ENCODE measurements at regions not wholly inside any gene's neighbourhood (a gene's known extent, or its start where the extent isn't known, plus 50 kb on each side); places are given as distances from the start of the nearest gene placed in this dataset.
"Not testable (repeated sequence)": the region's sequence is repeated elsewhere in the genome, so short reads cannot be mapped to it uniquely, and the experiment has no call there.

- Histone ChIP-seq H3K9ac (ENCODE audit: low read length) (no peak overlapping the region), H3K4me1 (ENCODE audit: control insufficient read depth, insufficient read depth, low read length) (peaks cover 9% of the 10 kb centered on the region)
Measured at GRCh38 chr15:69924531-69924930, 173.2 kb downstream of the TLE3 start.

GRCh38 chr15:69926006-69926405 lies 171.7 kb downstream of the TLE3 start:
- H3K27me3 ChIP-seq (ENCODE audit: control insufficient read depth, insufficient read depth, low read length): no peaks in the 10 kb centered on the region

More at GRCh38 chr15:69924531-69924930, 173.2 kb downstream of the TLE3 start:
- H3K9me3 ChIP-seq (ENCODE audit: control insufficient read depth, insufficient read depth, low read depth, low read length): peaks cover 50% of the 10 kb centered on the region
- H3K27ac ChIP-seq (ENCODE audit: low read depth, low read length): no peak overlapping the region
- H3K4me3 ChIP-seq (ENCODE audit: low read depth, low read length): no peak overlapping the region
- no peaks in the 10 kb centered on the region for H3K27me3 ChIP-seq (ENCODE audit: control insufficient read depth, insufficient read depth, low read length)
- H3K36me3 ChIP-seq (ENCODE audit: control insufficient read depth, insufficient read depth, low read length): no peaks in the 10 kb centered on the region

DNA sequence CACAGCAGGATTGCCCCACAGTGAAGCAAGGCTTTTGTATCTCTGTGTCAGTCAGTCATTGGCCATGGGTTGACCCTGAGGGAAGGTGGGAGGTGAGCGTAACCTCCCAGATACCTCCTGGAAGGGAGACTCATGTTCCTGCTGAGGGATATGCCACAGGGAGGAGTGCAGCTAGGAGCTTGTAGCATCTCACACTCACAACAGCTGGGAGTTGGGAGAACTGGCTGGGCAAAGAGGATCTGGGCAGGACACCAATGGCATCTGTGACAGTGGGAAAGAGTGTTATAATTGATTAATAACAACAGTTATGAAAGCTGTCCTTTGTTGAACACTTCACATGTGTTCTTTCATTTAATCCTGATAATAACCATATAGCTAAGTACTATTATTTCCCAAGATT lies 171.0 kb downstream of the TLE3 start:
- Histone ChIP-seq H3K9ac (ENCODE audit: low read length) (no peak overlapping the region), H3K36me3 (ENCODE audit: control insufficient read depth, insufficient read depth, low read length) (no peaks in the 10 kb centered on the region), H3K27me3 (ENCODE audit: control insufficient read depth, insufficient read depth, low read length) (no peaks in the 10 kb centered on the region), H3K9me3 (ENCODE audit: control insufficient read depth, insufficient read depth, low read depth, low read length) (peaks cover 60% of the 10 kb centered on the region), H3K4me1 (ENCODE audit: control insufficient read depth, insufficient read depth, low read length) (no peaks in the 10 kb centered on the region), H3K4me3 (ENCODE audit: low read depth, low read length) (no peak overlapping the region), H3K27ac (ENCODE audit: low read depth, low read length) (no peak overlapping the region)

More at GRCh38 chr15:69926006-69926405, 171.7 kb downstream of the TLE3 start:
- no peaks in the 10 kb centered on the region for H3K36me3 ChIP-seq (ENCODE audit: control insufficient read depth, insufficient read depth, low read length)
- peaks cover 60% of the 10 kb centered on the region for H3K9me3 ChIP-seq (ENCODE audit: control insufficient read depth, insufficient read depth, low read depth, low read length)
- no peak overlapping the region for H3K27ac ChIP-seq (ENCODE audit: low read depth, low read length)
- no peak overlapping the region for H3K9ac ChIP-seq (ENCODE audit: low read length)
- no peaks in the 10 kb centered on the region for H3K4me1 ChIP-seq (ENCODE audit: control insufficient read depth, insufficient read depth, low read length)
- no peak overlapping the region for H3K4me3 ChIP-seq (ENCODE audit: low read depth, low read length)

DNA sequence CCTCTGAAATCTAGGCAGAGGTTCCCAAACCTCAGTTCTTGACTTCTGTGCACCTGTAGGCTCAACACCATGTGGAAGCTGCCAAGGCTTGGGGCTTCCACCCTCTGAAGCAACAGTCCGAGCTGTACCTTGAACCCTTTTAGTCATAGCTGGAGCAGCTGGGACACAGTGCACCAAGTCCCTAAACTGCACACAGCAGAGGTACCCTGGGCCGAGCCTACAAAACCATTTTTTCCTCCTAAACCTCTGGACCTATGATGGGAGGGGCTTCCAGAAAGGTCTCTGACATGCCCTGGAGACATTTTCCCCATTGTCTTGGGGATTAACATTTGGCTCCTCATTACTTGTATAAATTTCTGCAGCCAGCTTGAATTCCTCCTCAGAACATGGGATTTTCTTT lies 168.8 kb downstream of the TLE3 start:
- H3K27me3 ChIP-seq (ENCODE audit: control insufficient read depth, insufficient read depth, low read length); H3K27ac ChIP-seq (ENCODE audit: low read depth, low read length); H3K36me3 ChIP-seq (ENCODE audit: control insufficient read depth, insufficient read depth, low read length); H3K4me3 ChIP-seq (ENCODE audit: low read depth, low read length); H3K9ac ChIP-seq (ENCODE audit: low read length); H3K4me1 ChIP-seq (ENCODE audit: control insufficient read depth, insufficient read depth, low read length): not testable (repeated sequence)
- peaks cover 55% of the 10 kb centered on the region for H3K9me3 ChIP-seq (ENCODE audit: control insufficient read depth, insufficient read depth, low read depth, low read length)

DNA sequence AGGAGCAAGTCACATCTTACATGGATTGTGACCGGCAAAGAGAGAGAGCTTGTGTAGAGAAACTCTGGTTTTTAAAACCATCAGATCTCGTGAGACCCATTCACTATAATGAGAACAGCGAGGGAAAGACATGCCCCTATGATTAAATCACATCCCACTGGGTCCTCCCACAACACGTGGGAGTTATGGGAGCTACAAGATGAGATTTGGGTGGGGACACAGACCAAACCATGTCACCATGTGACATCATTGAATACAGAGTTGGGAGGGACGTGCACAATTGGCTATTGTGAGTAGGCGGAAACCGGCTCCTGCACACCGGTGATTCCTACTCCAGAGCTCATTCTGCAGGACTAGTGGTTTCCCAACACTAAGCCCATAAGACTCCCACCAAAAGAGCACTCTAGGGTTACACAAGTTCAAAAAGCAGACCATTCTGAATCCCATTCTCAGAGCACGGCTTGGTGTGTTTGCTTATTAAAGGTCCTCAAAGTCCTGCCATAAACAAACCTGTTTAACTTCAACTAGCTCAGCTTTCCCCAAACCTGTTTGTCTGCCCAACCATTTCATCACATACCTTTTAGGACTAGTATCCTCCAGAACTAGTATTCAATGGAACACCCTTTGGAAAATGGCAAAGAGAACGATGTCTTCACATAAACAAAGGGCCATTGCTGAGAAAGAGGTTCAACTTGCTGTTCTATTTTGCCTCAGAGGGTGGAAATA lies 167.6 kb downstream of the TLE3 start:
- Histone ChIP-seq H3K27me3 (ENCODE audit: control insufficient read depth, insufficient read depth, low read length) (no peaks in the 10 kb centered on the region), H3K27ac (ENCODE audit: low read depth, low read length) (no peak overlapping the region), H3K9ac (ENCODE audit: low read length) (no peak overlapping the region), H3K4me3 (ENCODE audit: low read depth, low read length) (no peak overlapping the region), H3K36me3 (ENCODE audit: control insufficient read depth, insufficient read depth, low read length) (no peaks in the 10 kb centered on the region), H3K9me3 (ENCODE audit: control insufficient read depth, insufficient read depth, low read depth, low read length) (peaks cover 46% of the 10 kb centered on the region), H3K4me1 (ENCODE audit: control insufficient read depth, insufficient read depth, low read length) (no peaks in the 10 kb centered on the region)

DNA sequence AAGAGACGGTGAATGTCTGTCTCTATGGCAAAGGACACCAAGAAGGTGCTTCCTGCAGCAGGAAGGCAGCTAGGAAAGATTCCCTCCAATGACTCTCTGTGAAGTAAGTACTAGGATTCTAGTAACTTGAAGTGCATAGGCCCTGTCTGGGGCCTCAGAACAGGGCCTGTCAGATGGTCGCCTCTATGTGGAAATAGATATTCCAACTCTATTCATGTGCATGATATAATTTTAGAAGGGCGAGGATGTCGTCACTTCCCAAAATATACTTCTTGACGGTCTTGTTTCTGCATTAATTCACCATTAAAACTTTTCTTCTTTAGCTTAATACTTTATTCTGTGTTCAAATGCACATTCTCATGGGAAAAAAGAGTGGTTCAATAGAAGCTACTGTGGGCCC lies 167.0 kb downstream of the TLE3 start:
- Histone ChIP-seq H3K27me3 (ENCODE audit: control insufficient read depth, insufficient read depth, low read length) (no peaks in the 10 kb centered on the region), H3K36me3 (ENCODE audit: control insufficient read depth, insufficient read depth, low read length) (no peaks in the 10 kb centered on the region), H3K4me3 (ENCODE audit: low read depth, low read length) (no peak overlapping the region), H3K27ac (ENCODE audit: low read depth, low read length) (no peak overlapping the region), H3K4me1 (ENCODE audit: control insufficient read depth, insufficient read depth, low read length) (no peaks in the 10 kb centered on the region), H3K9me3 (ENCODE audit: control insufficient read depth, insufficient read depth, low read depth, low read length) (peaks cover 41% of the 10 kb centered on the region), H3K9ac (ENCODE audit: low read length) (no peak overlapping the region)

DNA sequence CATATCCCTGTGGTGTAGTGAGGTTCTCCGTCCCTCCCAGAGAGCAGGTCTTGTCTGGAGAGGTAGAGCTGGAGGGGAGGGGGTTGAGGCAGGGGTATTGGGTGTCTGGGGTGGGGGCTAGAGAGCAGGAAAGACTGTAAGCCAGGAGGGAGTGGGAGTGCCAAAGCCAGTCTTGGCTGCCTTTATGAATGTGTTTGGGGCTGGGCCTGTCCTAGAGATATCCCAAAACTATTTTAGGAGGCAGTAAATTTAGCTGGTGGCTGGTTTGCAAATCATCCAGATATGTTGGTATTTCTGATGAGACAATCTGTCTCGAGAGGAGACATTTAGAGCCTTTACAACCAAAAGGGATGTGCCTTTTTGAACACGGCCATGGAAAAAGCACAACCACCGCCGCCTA lies 166.6 kb downstream of the TLE3 start:
- H3K27me3 ChIP-seq (ENCODE audit: control insufficient read depth, insufficient read depth, low read length): no peaks in the 10 kb centered on the region
- no peak overlapping the region for H3K9ac ChIP-seq (ENCODE audit: low read length)
- H3K27ac ChIP-seq (ENCODE audit: low read depth, low read length): no peak overlapping the region
- no peaks in the 10 kb centered on the region for H3K36me3 ChIP-seq (ENCODE audit: control insufficient read depth, insufficient read depth, low read length)
- H3K4me3 ChIP-seq (ENCODE audit: low read depth, low read length): no peak overlapping the region
- no peaks in the 10 kb centered on the region for H3K4me1 ChIP-seq (ENCODE audit: control insufficient read depth, insufficient read depth, low read length)
- H3K9me3 ChIP-seq (ENCODE audit: control insufficient read depth, insufficient read depth, low read depth, low read length): peaks cover 37% of the 10 kb centered on the region

GRCh38 chr15:69934607-69935006 lies 163.1 kb downstream of the TLE3 start:
- no peak overlapping the region for H3K27ac ChIP-seq (ENCODE audit: low read depth, low read length)
- no peak overlapping the region for H3K9ac ChIP-seq (ENCODE audit: low read length)
- peaks cover under 1% of the 10 kb centered on the region for H3K4me1 ChIP-seq (ENCODE audit: control insufficient read depth, insufficient read depth, low read length)
- H3K4me3 ChIP-seq (ENCODE audit: low read depth, low read length): no peak overlapping the region
- H3K27me3 ChIP-seq (ENCODE audit: control insufficient read depth, insufficient read depth, low read length): no peaks in the 10 kb centered on the region
- H3K9me3 ChIP-seq (ENCODE audit: control insufficient read depth, insufficient read depth, low read depth, low read length): peaks cover 9% of the 10 kb centered on the region
- H3K36me3 ChIP-seq (ENCODE audit: control insufficient read depth, insufficient read depth, low read length): no peaks in the 10 kb centered on the region

DNA sequence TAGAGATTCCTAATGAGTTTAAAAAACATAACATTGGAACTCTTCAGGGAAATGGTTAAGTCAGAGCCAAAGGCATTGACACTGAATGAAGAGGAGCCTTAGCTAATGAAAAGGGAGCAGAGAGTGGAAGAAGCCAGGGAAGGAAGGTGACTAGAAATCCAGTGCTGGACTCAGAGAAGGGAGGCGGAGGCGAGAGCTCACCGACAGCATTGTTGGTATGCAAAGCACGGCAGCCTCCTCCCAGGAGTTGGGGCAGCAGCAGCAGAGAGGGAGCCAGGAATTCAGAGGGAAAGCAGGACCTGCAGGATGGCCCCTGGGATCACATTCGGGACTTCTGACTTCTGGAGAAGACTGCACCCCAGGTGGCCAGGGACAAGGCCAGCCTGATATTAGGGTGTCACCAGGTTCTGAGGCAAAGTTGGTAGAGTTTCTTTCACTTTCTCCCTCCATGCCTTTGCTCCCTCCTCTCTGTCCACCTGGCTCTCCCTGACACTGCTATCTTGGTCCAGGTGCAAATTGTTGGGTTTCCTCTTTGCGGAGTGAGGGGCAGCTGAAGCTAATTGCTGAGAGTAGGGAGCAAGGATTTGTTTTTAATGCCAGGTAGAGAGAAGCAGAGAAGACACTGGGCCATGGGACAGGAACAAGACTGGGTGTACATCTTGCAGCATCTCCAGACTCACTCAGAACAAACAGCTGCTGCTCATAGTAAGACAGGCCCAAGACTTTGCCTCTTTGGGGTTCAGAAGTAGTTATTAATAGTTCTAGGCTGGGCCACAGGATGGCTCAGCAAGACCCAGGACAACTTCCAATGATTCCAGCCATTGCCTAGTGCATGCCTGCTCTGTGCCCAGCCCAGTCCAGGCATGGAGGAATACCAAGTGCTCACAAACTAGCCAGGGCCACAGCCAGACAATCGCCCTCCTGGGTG lies 157.9 kb downstream of the TLE3 start:
- H3K9ac ChIP-seq (ENCODE audit: low read length): no peak overlapping the region
- no peak overlapping the region for H3K27ac ChIP-seq (ENCODE audit: low read depth, low read length)
- peaks cover 12% of the 10 kb centered on the region for H3K4me1 ChIP-seq (ENCODE audit: control insufficient read depth, insufficient read depth, low read length)
- H3K4me3 ChIP-seq (ENCODE audit: low read depth, low read length): no peak overlapping the region
- no peaks in the 10 kb centered on the region; the same call in 1 of the 2 replicates for H3K9me3 ChIP-seq (ENCODE audit: control insufficient read depth, insufficient read depth, low read depth, low read length)
- H3K36me3 ChIP-seq (ENCODE audit: control insufficient read depth, insufficient read depth, low read length): no peaks in the 10 kb centered on the region
- H3K27me3 ChIP-seq (ENCODE audit: control insufficient read depth, insufficient read depth, low read length): no peaks in the 10 kb centered on the region

DNA sequence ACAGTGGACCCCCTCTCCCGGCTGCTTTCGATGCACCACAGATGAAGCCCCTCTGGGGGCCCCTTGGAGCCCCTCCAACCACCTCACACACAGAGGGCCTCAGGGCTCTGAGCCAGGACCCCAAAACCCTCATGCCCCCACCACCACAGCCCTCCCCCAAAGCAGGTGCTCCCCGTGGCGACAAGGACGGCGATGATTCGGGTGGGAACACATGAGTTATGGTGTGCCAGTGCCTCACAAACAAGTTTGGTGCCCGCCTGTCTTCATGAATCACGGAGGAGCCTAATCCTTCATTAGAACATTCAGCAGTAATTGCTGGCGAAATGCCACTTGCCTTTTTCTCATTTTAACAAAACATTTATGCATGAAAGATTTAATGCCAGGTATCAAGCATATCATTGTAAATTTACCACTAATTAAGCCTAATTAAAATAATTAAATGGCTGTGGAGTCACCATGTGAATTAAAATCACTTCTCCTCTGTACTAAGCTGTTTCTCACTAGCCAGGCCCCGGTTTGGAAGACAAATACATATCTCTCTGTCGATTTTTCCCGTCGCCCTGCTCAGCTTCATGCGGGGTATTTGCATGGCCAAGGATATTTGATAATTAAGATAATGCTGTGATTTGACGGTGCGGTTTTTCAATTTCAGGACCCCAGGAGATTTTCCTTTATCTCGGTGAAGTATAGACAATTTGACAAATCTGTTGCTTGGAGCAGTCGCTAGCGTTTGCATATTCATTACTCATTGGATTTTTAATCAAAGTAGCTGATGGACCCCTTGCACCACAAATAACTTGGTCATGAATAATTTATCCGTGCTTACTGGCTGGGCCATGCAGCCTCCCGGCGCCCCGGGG lies 157.0 kb downstream of the TLE3 start:
- Histone ChIP-seq H3K27ac (ENCODE audit: low read depth, low read length) (no peak overlapping the region), H3K9ac (ENCODE audit: low read length) (no peak overlapping the region), H3K9me3 (ENCODE audit: control insufficient read depth, insufficient read depth, low read depth, low read length) (no peaks in the 10 kb centered on the region), H3K36me3 (ENCODE audit: control insufficient read depth, insufficient read depth, low read length) (no peaks in the 10 kb centered on the region), H3K4me1 (ENCODE audit: control insufficient read depth, insufficient read depth, low read length) (peaks cover 12% of the 10 kb centered on the region), H3K27me3 (ENCODE audit: control insufficient read depth, insufficient read depth, low read length) (no peaks in the 10 kb centered on the region), H3K4me3 (ENCODE audit: low read depth, low read length) (no peak overlapping the region)

Measured in HUES6 (cell line).